ENCODE measurements at regions not wholly inside any gene's neighbourhood (a gene's known extent, or its start where the extent isn't known, plus 50 kb on each side); places are given as distances from the start of the nearest gene placed in this dataset.

- Histone ChIP-seq H3K9ac (ENCODE audit: insufficient read depth, low read depth, low read length) (no peak overlapping the region), H3K27ac (ENCODE audit: extremely low read length, insufficient read depth, low read length) (no peak overlapping the region), H2AFZ (ENCODE audit: low read length) (no peak overlapping the region), H3K4me2 (ENCODE audit: low read depth, low read length) (no peak overlapping the region), H3K27me3 (ENCODE audit: control insufficient read depth in 1 of 2, insufficient read depth in 2 of 2, low read length in 2 of 2) (no peaks in the 10 kb centered on the region), H4K20me1 (ENCODE audit: insufficient read depth, low read length) (no peaks in the 10 kb centered on the region), H3K4me1 (ENCODE audit: insufficient read depth, low read length) (no peaks in the 10 kb centered on the region), H3K79me2 (ENCODE audit: insufficient read depth, low read length) (no peaks in the 10 kb centered on the region), H3K36me3 (replicated peaks in 1 of 2; ENCODE audit: control insufficient read depth in 1 of 2, insufficient read depth in 2 of 2, low read length in 2 of 2) (no peaks in the 10 kb centered on the region), H3K9me3 (ENCODE audit: low read length) (no peaks in the 10 kb centered on the region), H3K4me3 (replicated peaks in 1 of 3; ENCODE audit: insufficient read depth in 1 of 3, low read depth in 2 of 3, low read length in 3 of 3) (no peak overlapping the region)
- no peak for FAIRE-seq
- 0% methylated on average over 1 of the region's 1 CpG for whole genome bisulfite sequencing (ENCODE audit: low lambda C conversion rate)
- BruUV-seq (replicated peaks) = no TSS peak
- in situ Hi-C loops (cut with HindIII; ENCODE audit: extremely low pct_ligation_motif_present, low pct_unique_long_range_greater_than_20kb) (no loop called here), intact Hi-C loops (cut with micrococcal nuclease; ENCODE audit: unreplicated experiment) (no loop called here)
- ATAC-seq = no peak
- ChIA-PET CTCF (ENCODE audit: low intra/inter-chr PET ratio, low total read pairs) (no interaction called here), POLR2A (no interaction called here)
- no peak for DNase-seq (ENCODE audit: low spot score)
- no peak for TF ChIP-seq SRSF1 (optimal IDR thresholded peaks at IDR 0.05; ENCODE audit: low read depth, low read length)
- no peak for TF ChIP-seq ZNF567 (CRISPR knock-in tag; IDR thresholded peaks at IDR 0.05; ENCODE audit: borderline replicate concordance)
- no peak for TF ChIP-seq ZSCAN20 (CRISPR knock-in tag; IDR thresholded peaks at IDR 0.05; ENCODE audit: borderline replicate concordance)
- TF ChIP-seq ZBTB7A (CRISPR knock-in tag; IDR thresholded peaks at IDR 0.05) = no peak
- TF ChIP-seq ZNF710 (CRISPR knock-in tag; IDR thresholded peaks at IDR 0.05; ENCODE audit: borderline replicate concordance) = no peak
- TF ChIP-seq ZNF207 (IDR thresholded peaks at IDR 0.05; ENCODE audit: borderline replicate concordance) = no peak
- no peak for TF ChIP-seq ETV5 (CRISPR knock-in tag; IDR thresholded peaks at IDR 0.05; ENCODE audit: borderline replicate concordance)
- TF ChIP-seq RERE (CRISPR knock-in tag; IDR thresholded peaks at IDR 0.05; ENCODE audit: low read depth) = no peak
- no peak for TF ChIP-seq SPEN (CRISPR knock-in tag; IDR thresholded peaks at IDR 0.05; ENCODE audit: low read depth)
- TF ChIP-seq HNRNPL (IDR thresholded peaks at IDR 0.05; ENCODE audit: low read depth, low read length) = no peak
- TF ChIP-seq BRF2 (CRISPR knock-in tag; IDR thresholded peaks at IDR 0.05) = no peak
- TF ChIP-seq RBM39 (IDR thresholded peaks at IDR 0.05; ENCODE audit: low read depth, low read length, poor library complexity, severe bottlenecking) = no peak
- no peak for TF ChIP-seq RXRB (CRISPR knock-in tag; IDR thresholded peaks at IDR 0.05; ENCODE audit: borderline replicate concordance)
- no peak for TF ChIP-seq ZNF558 (CRISPR knock-in tag; IDR thresholded peaks at IDR 0.05; ENCODE audit: borderline replicate concordance)
- no peak for TF ChIP-seq ZUFSP (CRISPR knock-in tag; IDR thresholded peaks at IDR 0.05; ENCODE audit: borderline replicate concordance)
Measured at GRCh38 chr3:176905331-176905730, 292.0 kb downstream of the TBL1XR1 start.
